Vagina (tissue), 2 donors: ENCODE measurements at regions not wholly inside any gene's neighbourhood (a gene's known extent, or its start where the extent isn't known, plus 50 kb on each side); places are given as distances from the start of the nearest gene placed in this dataset.

Experiments used
- CTCF ChIP-seq, 3 experiments: fragments of 450-650 bp in 2 of 3; fragments of 200-600 bp in 1 of 3; sonication (generic) in 1 of 3; IDR thresholded peaks; one replicate each; pipeline ENCODE4 v1.5.1; 2017 to 2019; ENCODE audit warnings: antibody characterized with exemption in 3 of 3, mild to moderate bottlenecking in 2 of 3, moderate library complexity in 2 of 3
- POLR2AphosphoS5 ChIP-seq, 2 donors: sonication (generic); formaldehyde crosslinking; IDR thresholded peaks; one replicate each; pipeline ENCODE4 v1.9.0; 2017; ENCODE audit warnings: antibody characterized with exemption in 2 of 2, mild to moderate bottlenecking in 2 of 2, low read depth in 1 of 2; ENCODE audit not compliant: insufficient read depth in 1 of 2

DNA sequence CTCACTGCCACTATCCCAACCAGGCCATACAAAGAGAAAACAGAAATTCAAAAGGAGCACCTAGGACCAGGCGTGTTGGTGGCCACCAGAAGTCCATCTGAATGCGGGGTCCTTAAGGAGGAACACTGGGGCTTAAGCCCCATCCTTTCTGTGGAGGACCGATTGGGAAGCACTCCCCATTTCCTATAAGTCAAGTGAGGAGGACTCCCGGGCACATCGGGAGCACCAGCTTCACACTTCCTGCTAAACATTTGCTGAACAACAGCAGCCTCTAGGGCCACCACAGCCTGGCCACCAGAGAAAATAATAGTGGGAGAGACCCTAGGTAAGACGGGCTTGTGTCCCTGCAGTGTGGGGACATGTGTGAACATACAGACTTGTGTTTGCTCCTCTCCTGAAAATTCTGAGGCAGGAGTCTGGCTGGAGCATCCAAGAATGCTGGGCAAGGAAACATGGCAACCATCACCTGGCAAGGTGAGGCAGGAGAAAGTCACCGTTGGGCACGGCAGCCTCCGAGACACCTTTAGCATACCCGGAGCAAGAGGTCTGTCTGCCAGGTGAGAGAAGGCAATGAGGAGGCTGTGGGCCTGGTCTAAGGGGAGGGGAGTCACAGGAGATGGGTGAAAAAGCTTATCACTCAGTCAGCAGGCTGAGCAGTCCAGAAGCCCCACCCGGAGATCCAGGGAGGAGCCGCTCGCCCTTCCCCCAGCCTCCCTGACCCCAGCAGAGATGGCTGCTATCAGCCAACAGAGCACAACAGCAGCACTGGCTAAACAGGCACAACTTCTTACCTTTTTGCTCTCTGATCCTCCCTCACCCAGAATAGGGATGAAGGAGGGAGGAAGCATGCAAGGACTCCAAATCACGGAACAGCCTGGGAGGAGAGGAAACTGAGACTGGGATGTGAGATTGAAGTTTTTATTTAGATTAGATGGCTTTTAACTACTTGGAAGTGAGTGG, 282.3 kb downstream of the EIPR1 start:
- TF ChIP-seq CTCF (IDR thresholded peaks at IDR 0.05) (no peak), POLR2AphosphoS5 (IDR thresholded peaks at IDR 0.05; ENCODE audit: insufficient read depth in 1 of 2, low read depth in 1 of 2) (no peak)
